Activated naive CD8-positive, alpha-beta T cell treated with anti-CD3 and anti-CD28 coated beads, Interleukin-2, amount 50 U/mL, for 24 hours (primary cell): ENCODE measurements at regions not wholly inside any gene's neighbourhood (a gene's known extent, or its start where the extent isn't known, plus 50 kb on each side); places are given as distances from the start of the nearest gene placed in this dataset.
"Not testable (repeated sequence)": the region's sequence is repeated elsewhere in the genome, so short reads cannot be mapped to it uniquely, and the experiment has no call there.

Experiments used
- ATAC-seq: fragments of 150-1000 bp; cut with Tn5 transposase; one replicate; pipeline ENCODE4 v1.10.0; 2021
- DNase-seq: peaks from one replicate; pipeline ENCODE4 v3.0.0; 2021
- H3K27ac Mint-ChIP-seq: one replicate; pipeline ENCODE4 v1.8.0; 2021; ENCODE audit warnings: mild to moderate bottlenecking, mixed read lengths
- H3K27me3 Mint-ChIP-seq: one replicate; pipeline ENCODE4 v1.8.0; 2021; ENCODE audit warnings: mixed read lengths
- H3K36me3 Mint-ChIP-seq: one replicate; pipeline ENCODE4 v1.8.0; 2021; ENCODE audit warnings: low read depth, mixed read lengths
- H3K4me1 Mint-ChIP-seq: one replicate; pipeline ENCODE4 v1.8.0; 2021; ENCODE audit warnings: mixed read lengths
- H3K4me3 Mint-ChIP-seq: one replicate; pipeline ENCODE4 v1.8.0; 2021; ENCODE audit warnings: mild to moderate bottlenecking, moderate library complexity, mixed read lengths
- H3K9me3 Mint-ChIP-seq: one replicate; pipeline ENCODE4 v1.8.0; 2021; ENCODE audit warnings: mixed read lengths

- no peaks in the 10 kb centered on the region for H3K27me3 Mint-ChIP-seq
- no peak overlapping the region for H3K4me3 Mint-ChIP-seq
- H3K36me3 Mint-ChIP-seq = no peaks in the 10 kb centered on the region
- H3K27ac Mint-ChIP-seq = no peak overlapping the region
- H3K9me3 Mint-ChIP-seq = no peaks in the 10 kb centered on the region
- ATAC-seq (no peak), DNase-seq (no peak)
- H3K4me1 Mint-ChIP-seq = no peaks in the 10 kb centered on the region
These were observed 112.8 kb upstream of the LRPAP1 start for GRCh38 chr4:3644849-3645627.

GRCh38 chr4:3643518-3644433, 111.6 kb upstream of the LRPAP1 start:
- no peaks in the 10 kb centered on the region for H3K27me3 Mint-ChIP-seq
- no peak overlapping the region for H3K4me3 Mint-ChIP-seq
- H3K36me3 Mint-ChIP-seq = no peaks in the 10 kb centered on the region
- no peak overlapping the region for H3K27ac Mint-ChIP-seq
- H3K9me3 Mint-ChIP-seq = no peaks in the 10 kb centered on the region
- no peaks in the 10 kb centered on the region for H3K4me1 Mint-ChIP-seq
- DNase-seq (no peak), ATAC-seq (peak; percentile 38)

DNA sequence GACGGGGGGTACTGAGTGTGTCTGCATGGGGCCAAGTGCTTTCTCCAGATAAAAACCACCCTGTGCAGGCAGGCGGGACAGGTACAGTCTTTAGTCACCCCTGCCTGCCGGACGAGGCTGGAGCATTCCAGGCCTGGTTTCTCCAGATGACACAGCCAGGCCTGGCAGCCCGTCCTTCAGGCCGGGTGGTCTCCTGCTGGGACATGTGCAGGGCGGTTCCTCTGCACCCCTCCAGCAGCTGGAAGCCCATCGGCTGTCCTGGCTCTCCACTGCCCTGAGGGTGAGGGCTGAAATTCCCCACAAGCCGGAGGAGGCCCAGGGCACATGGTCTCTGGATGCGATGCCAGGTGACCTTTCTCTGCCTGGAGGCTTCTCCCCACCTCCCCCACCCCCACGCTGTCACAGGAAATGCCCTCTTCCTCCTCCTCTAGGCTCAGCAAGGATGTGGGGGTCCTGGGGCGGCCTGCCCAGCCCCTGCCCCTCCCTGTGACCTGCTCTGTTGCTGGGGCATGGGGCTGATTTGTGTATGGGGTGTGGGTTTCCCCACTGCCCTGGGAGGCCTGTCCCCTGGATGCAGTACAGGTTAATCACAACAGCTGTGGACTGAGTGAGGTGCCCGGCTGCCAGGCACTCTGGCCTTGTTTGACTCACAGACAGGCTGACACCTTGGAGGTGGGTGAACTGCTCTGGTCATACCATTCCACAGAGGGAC, 110.7 kb upstream of the LRPAP1 start:
- Mint-ChIP-seq H3K36me3 (no peaks in the 10 kb centered on the region), H3K4me3 (no peak overlapping the region), H3K27me3 (no peaks in the 10 kb centered on the region), H3K27ac (no peak overlapping the region), H3K9me3 (no peaks in the 10 kb centered on the region), H3K4me1 (no peaks in the 10 kb centered on the region)
- no peak for DNase-seq
- ATAC-seq = no peak

DNA sequence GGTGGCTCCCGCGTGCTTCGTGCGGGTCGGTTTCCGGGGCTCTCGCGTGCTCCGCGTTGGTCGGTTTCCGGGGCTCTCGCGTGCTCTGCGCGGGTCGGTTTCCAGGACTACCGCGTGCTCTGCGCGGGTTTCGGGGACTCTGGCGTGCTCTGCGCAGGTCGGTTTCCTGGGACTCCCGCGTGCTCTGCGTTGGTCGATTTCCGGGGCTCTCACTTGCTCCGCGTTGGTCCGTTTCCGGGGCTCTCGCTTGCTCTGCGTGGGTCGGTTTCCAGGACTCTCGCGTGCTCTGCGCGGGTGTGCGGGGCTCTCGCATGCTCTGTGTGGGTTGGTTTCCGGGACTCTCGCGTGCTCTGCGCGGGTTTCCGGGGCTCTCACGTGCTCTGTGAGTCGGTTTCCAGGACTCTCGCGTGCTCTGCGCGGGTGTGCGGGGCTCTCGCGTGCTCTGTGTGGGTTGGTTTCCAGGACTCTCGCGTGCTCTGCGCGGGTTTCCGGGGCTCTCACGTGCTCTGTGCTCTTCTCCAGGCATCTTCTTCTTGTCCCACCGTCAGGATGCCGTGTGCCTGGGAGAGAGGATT, 109.9 kb upstream of the LRPAP1 start:
- Mint-ChIP-seq H3K27ac (no peak overlapping the region), H3K36me3 (no peaks in the 10 kb centered on the region), H3K4me3 (no peak overlapping the region), H3K27me3 (no peaks in the 10 kb centered on the region), H3K9me3 (no peaks in the 10 kb centered on the region), H3K4me1 (no peaks in the 10 kb centered on the region)
- DNase-seq = no peak
- ATAC-seq = no peak

- no peaks in the 10 kb centered on the region for H3K27me3 Mint-ChIP-seq
- no peak for ATAC-seq
- no peak for DNase-seq
- H3K36me3 Mint-ChIP-seq = no peaks in the 10 kb centered on the region
- H3K27ac Mint-ChIP-seq = no peak overlapping the region
- no peak overlapping the region for H3K4me3 Mint-ChIP-seq
- H3K4me1 Mint-ChIP-seq = no peaks in the 10 kb centered on the region
- H3K9me3 Mint-ChIP-seq = no peaks in the 10 kb centered on the region
These were observed 109.3 kb upstream of the LRPAP1 start for GRCh38 chr4:3641501-3641900.

- Mint-ChIP-seq H3K36me3 (no peaks in the 10 kb centered on the region), H3K27ac (no peak overlapping the region), H3K27me3 (no peaks in the 10 kb centered on the region), H3K9me3 (no peaks in the 10 kb centered on the region), H3K4me3 (no peak overlapping the region), H3K4me1 (no peaks in the 10 kb centered on the region)
- DNase-seq = no peak
- ATAC-seq = no peak
These were observed 108.4 kb upstream of the LRPAP1 start for GRCh38 chr4:3640587-3640962.

- no peak overlapping the region for H3K4me3 Mint-ChIP-seq
- no peak overlapping the region for H3K27ac Mint-ChIP-seq
- H3K27me3 Mint-ChIP-seq = no peaks in the 10 kb centered on the region
- DNase-seq (no peak), ATAC-seq (no peak)
- no peaks in the 10 kb centered on the region for H3K4me1 Mint-ChIP-seq
- H3K9me3 Mint-ChIP-seq = no peaks in the 10 kb centered on the region
- no peaks in the 10 kb centered on the region for H3K36me3 Mint-ChIP-seq
These were observed 107.7 kb upstream of the LRPAP1 start for GRCh38 chr4:3639613-3640586.

DNA sequence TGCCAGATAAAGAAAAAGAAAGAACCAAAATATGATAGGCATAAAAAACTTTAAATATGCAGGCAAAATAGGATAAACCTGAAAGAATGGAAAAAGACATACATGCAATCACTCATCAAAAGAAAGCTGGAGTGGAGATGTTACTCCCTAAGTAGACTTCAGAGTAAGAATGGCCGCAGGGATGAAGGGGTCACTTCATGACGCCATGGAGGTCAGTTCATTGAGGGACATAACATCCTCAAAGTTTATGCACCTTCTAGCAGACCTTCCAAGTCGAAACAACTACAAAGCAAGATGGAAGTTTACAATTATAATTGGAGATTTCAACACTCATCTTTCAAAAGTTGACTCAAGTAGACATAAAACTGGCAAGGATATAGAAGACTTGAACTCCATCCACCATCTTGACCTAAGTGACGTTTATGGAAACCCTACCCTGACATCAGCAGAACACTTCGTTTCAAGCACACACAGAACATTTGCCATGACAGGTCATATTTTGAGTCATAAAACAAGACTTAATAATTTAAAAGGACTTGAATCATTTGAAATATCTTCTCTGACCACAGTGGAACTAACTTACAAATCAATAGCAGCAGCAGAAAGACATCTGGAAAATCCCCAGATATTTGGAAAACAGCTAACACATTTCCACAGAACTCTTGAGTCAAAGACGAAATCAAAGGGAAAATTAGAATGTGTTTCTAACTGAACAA, 106.0 kb upstream of the LRPAP1 start:
- no peak overlapping the region for H3K4me3 Mint-ChIP-seq
- ATAC-seq (no peak), DNase-seq (no peak)
- no peaks in the 10 kb centered on the region for H3K27me3 Mint-ChIP-seq
- H3K27ac Mint-ChIP-seq = no peak overlapping the region
- no peaks in the 10 kb centered on the region for H3K9me3 Mint-ChIP-seq
- H3K36me3 Mint-ChIP-seq = no peaks in the 10 kb centered on the region
- no peaks in the 10 kb centered on the region for H3K4me1 Mint-ChIP-seq

DNA sequence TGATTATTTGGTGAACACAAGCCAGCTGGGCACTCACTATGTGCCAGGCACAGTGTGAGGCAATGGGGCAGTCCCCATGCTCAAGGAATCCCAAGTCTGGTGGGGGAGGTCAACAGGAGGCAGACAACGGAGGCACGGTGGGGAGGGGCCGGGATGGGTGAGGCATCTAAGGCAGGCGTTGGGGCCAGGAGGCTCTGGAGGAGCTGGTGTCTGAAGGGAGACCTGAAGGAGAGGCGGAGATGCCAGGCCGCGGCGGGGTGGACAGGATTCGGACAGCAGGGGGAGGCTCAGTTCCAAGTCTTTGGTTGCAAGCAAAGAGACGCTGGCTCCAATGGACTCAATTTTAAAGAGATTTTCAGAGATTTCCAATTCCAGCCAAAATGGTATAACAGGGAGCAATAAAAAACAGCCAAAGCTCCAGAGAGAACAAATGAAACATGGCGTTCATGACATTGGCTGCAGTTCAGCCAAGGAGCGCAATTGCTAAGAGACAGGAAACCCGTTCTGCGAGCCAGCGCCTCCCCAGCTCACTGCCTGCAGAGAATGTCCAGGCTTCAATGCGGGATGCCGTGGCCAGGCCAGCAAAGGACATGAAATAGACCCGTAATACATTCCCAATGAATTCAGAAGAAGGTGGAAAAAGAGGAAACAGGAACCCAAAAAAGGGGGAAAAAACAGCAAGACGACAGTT, 105.2 kb upstream of the LRPAP1 start:
- Mint-ChIP-seq H3K36me3 (no peaks in the 10 kb centered on the region), H3K27ac (no peak overlapping the region), H3K27me3 (no peaks in the 10 kb centered on the region), H3K9me3 (no peaks in the 10 kb centered on the region), H3K4me1 (no peaks in the 10 kb centered on the region), H3K4me3 (no peak overlapping the region)
- ATAC-seq (no peak), DNase-seq (no peak)

DNA sequence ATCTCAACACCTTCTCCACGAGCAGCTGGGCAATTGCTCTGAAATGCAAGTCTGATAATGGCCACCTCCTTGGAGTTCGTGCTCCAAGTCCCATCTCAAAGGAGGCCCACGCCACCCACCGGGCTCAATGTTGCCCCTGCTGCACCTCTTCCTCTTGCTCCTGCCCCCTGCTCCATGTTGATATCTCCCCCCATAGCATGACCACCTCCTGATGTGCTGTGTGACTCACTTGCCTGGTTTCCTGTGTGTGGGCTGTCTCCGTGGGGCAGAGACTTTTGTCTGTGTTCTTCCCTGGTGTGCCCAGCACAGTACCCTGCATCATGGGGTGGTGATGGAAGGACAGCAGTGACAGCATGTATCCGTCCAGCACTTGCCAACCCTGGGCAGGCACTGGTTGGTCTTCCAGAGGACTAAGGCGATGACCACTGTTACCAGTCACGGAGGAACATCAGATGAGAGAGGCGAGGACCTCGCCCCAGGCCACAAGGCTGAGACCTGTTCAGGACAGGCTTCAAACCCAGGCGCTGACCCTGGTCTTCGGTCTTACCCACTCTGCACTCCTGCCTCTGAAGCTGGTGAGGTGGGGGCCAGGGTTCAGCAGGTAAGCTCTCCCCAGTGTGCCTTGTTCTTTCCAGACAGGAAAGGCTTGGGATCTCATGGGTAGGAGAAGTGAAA, 104.6 kb upstream of the LRPAP1 start:
- no peaks in the 10 kb centered on the region for H3K27me3 Mint-ChIP-seq
- H3K4me1 Mint-ChIP-seq = no peaks in the 10 kb centered on the region
- H3K4me3 Mint-ChIP-seq = no peak overlapping the region
- no peaks in the 10 kb centered on the region for H3K9me3 Mint-ChIP-seq
- ATAC-seq = peak; percentile 47
- H3K27ac Mint-ChIP-seq = no peak overlapping the region
- no peak for DNase-seq
- no peaks in the 10 kb centered on the region for H3K36me3 Mint-ChIP-seq

DNA sequence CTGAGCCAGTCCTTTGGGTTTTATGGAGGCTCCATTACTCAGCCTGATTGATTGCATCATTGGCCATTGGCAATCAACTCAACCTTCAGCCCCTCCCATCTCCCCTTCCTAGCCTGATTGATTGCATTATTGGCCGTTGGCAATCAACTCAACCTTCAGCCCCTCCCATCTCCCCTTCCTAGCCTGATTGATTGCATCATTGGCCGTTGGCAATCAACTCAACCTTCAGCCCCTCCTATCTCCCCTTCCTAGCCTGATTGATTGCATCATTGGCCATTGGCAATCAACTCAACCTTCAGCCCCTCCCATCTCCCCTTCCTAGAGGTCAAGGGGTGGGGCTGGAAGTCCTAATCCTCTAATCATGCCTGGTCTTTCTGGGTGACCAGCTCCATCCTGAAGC, 103.8 kb upstream of the LRPAP1 start:
- not testable (repeated sequence) for DNase-seq, ATAC-seq, H3K4me3 Mint-ChIP-seq, H3K27me3 Mint-ChIP-seq, H3K4me1 Mint-ChIP-seq, H3K27ac Mint-ChIP-seq, H3K36me3 Mint-ChIP-seq, H3K9me3 Mint-ChIP-seq
